IPS-20b (cell line): ENCODE measurements at regions not wholly inside any gene's neighbourhood (a gene's known extent, or its start where the extent isn't known, plus 50 kb on each side); places are given as distances from the start of the nearest gene placed in this dataset.

Experiments used
- H3K27ac ChIP-seq: one replicate; pipeline ENCODE4 v1.5.1; 2013; ENCODE audit warnings: low read length
- H3K27me3 ChIP-seq: 2 replicates; pipeline ENCODE4 v1.6.1; 2013; ENCODE audit warnings: mild to moderate bottlenecking, low read length, inconsistent platforms; ENCODE audit not compliant: insufficient read depth
- H3K36me3 ChIP-seq: 2 replicates; pipeline ENCODE4 v1.6.1; 2013; ENCODE audit warnings: low read depth, mild to moderate bottlenecking, inconsistent platforms, low read length, moderate library complexity; ENCODE audit not compliant: insufficient read depth
- H3K4me1 ChIP-seq: 2 replicates; pipeline ENCODE4 v1.6.1; 2013; ENCODE audit warnings: mild to moderate bottlenecking, control low read depth, inconsistent platforms, low read length, moderate library complexity; ENCODE audit not compliant: insufficient read depth
- H3K4me3 ChIP-seq: 2 replicates; pipeline ENCODE4 v1.5.1; 2013; ENCODE audit warnings: mild to moderate bottlenecking, low read length, inconsistent platforms
- H3K9ac ChIP-seq: 2 replicates; pipeline ENCODE4 v1.6.1; 2013; ENCODE audit warnings: low read depth, mild to moderate bottlenecking, inconsistent platforms, low read length, moderate library complexity
- H3K9me3 ChIP-seq: 2 replicates; pipeline ENCODE4 v1.6.1; 2013; ENCODE audit warnings: mild to moderate bottlenecking, low read depth, low read length, inconsistent platforms; ENCODE audit not compliant: insufficient read depth

GRCh38 chr3:152190636-152191183 lies 78.0 kb upstream of the MBNL1 start:
- Histone ChIP-seq H3K4me1 (no peaks in the 10 kb centered on the region), H3K27ac (no peak overlapping the region), H3K9ac (no peak overlapping the region), H3K27me3 (no peaks in the 10 kb centered on the region), H3K36me3 (no peaks in the 10 kb centered on the region), H3K4me3 (no peak overlapping the region), H3K9me3 (no peaks in the 10 kb centered on the region)

GRCh38 chr3:152192050-152192449 lies 76.7 kb upstream of the MBNL1 start:
- Histone ChIP-seq H3K9ac (no peak overlapping the region), H3K27ac (no peak overlapping the region), H3K4me1 (no peaks in the 10 kb centered on the region)

GRCh38 chr3:152192936-152193672 lies 75.6 kb upstream of the MBNL1 start:
- H3K27me3 ChIP-seq = no peaks in the 10 kb centered on the region
- no peaks in the 10 kb centered on the region for H3K36me3 ChIP-seq
- H3K4me1 ChIP-seq = no peaks in the 10 kb centered on the region
- no peak overlapping the region for H3K27ac ChIP-seq
- H3K9me3 ChIP-seq = no peaks in the 10 kb centered on the region
- no peak overlapping the region for H3K4me3 ChIP-seq
- H3K9ac ChIP-seq = no peak overlapping the region

More at GRCh38 chr3:152192050-152192449, 76.7 kb upstream of the MBNL1 start:
- H3K9me3 ChIP-seq = no peaks in the 10 kb centered on the region
- H3K27me3 ChIP-seq = no peaks in the 10 kb centered on the region
- H3K36me3 ChIP-seq = no peaks in the 10 kb centered on the region
- no peak overlapping the region for H3K4me3 ChIP-seq

DNA sequence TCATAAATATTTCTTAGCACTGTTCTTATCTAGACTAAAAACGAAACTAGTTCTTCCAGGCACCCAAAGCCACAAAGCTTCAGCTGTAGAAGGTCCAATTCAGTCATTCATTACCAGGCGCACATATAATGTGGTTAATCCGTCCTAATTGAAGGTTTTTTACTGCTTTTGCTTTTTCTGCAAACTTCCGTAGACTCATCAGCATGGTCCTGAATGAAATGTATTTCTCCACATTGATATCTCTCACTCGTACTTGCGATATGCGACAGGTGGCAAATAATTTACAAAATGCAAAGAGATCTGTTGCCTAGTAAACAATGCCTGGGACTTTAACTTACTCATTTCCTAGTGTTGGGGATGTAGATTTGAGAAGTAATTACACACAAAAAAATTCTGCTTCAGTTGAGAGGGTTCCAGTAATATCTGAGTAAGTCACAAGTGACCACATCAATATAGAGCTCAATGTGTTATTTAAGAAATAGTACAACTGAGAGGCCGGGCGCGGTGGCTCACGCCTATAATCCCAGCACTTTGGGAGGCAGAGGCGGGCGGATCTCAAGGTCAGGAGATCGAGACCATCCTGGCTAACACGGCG lies 75.0 kb upstream of the MBNL1 start:
- Histone ChIP-seq H3K27ac (no peak overlapping the region), H3K36me3 (no peaks in the 10 kb centered on the region), H3K9me3 (no peaks in the 10 kb centered on the region), H3K4me3 (no peak overlapping the region), H3K27me3 (no peaks in the 10 kb centered on the region), H3K9ac (no peak overlapping the region), H3K4me1 (no peaks in the 10 kb centered on the region)

GRCh38 chr3:152195206-152195605 lies 73.5 kb upstream of the MBNL1 start:
- H3K36me3 ChIP-seq = no peaks in the 10 kb centered on the region
- H3K9me3 ChIP-seq = no peaks in the 10 kb centered on the region
- H3K9ac ChIP-seq = no peak overlapping the region
- H3K4me3 ChIP-seq = no peak overlapping the region
- H3K27me3 ChIP-seq = no peaks in the 10 kb centered on the region
- no peaks in the 10 kb centered on the region for H3K4me1 ChIP-seq
- H3K27ac ChIP-seq = no peak overlapping the region

- Histone ChIP-seq H3K9me3 (no peaks in the 10 kb centered on the region), H3K27ac (no peak overlapping the region), H3K27me3 (no peaks in the 10 kb centered on the region), H3K9ac (no peak overlapping the region), H3K4me3 (no peak overlapping the region), H3K4me1 (no peaks in the 10 kb centered on the region), H3K36me3 (no peaks in the 10 kb centered on the region)
Measured at GRCh38 chr3:152196782-152197181, 71.9 kb upstream of the MBNL1 start.

DNA sequence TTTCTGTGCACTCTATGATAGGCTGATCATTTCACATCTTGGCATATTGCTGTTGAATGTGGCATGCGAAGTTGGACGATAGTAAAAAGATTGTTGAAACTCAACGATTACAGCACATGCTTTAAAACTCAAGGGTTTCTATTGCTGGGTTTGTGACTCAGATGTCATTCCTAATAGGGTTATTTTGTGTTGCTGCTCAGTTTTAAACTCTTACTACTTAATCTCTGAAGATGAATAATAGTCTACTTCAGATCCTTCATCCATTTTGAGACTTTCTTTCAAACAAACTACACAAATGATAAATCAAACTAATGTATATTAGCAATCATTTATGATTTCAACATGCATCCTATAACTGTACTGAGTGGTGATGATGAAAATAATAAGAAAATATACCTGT lies 71.3 kb upstream of the MBNL1 start:
- H3K27me3 ChIP-seq = no peaks in the 10 kb centered on the region
- no peaks in the 10 kb centered on the region for H3K4me1 ChIP-seq
- no peak overlapping the region for H3K27ac ChIP-seq
- H3K4me3 ChIP-seq = no peak overlapping the region
- no peaks in the 10 kb centered on the region for H3K9me3 ChIP-seq
- H3K9ac ChIP-seq = no peak overlapping the region
- H3K36me3 ChIP-seq = no peaks in the 10 kb centered on the region

GRCh38 chr3:152197937-152198336 lies 70.8 kb upstream of the MBNL1 start:
- Histone ChIP-seq H3K36me3 (no peaks in the 10 kb centered on the region), H3K4me3 (no peak overlapping the region), H3K27ac (no peak overlapping the region), H3K27me3 (no peaks in the 10 kb centered on the region), H3K9ac (no peak overlapping the region), H3K4me1 (no peaks in the 10 kb centered on the region), H3K9me3 (no peaks in the 10 kb centered on the region)

DNA sequence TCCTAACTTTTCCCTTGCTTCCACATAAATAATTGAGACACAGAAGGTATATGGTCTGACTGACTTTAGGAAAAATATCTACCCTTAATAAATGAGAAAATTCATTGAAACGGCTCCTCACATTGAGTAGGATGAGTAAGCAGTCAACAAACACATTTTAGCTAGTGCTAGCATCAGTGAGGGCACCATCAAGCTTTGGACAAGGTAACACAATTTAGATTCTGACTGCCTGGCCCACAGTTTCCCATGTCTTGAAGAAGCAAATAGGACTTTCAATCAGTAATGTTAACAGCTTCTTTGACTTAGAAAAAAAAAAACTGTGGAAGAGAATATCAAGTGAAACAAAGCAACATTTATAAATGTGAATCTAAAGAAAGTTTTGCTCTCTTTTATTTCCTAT lies 70.1 kb upstream of the MBNL1 start:
- Histone ChIP-seq H3K4me1 (no peaks in the 10 kb centered on the region), H3K27ac (no peak overlapping the region), H3K4me3 (no peak overlapping the region)

GRCh38 chr3:152199102-152199840 lies 69.5 kb upstream of the MBNL1 start:
- Histone ChIP-seq H3K27ac (no peak overlapping the region), H3K36me3 (no peaks in the 10 kb centered on the region), H3K9ac (no peak overlapping the region), H3K9me3 (no peaks in the 10 kb centered on the region), H3K27me3 (no peaks in the 10 kb centered on the region), H3K4me1 (no peaks in the 10 kb centered on the region), H3K4me3 (no peak overlapping the region)

More for the DNA sequence above, 70.1 kb upstream of the MBNL1 start:
- H3K36me3 ChIP-seq = no peaks in the 10 kb centered on the region
- no peaks in the 10 kb centered on the region for H3K9me3 ChIP-seq
- H3K9ac ChIP-seq = no peak overlapping the region
- H3K27me3 ChIP-seq = no peaks in the 10 kb centered on the region

DNA sequence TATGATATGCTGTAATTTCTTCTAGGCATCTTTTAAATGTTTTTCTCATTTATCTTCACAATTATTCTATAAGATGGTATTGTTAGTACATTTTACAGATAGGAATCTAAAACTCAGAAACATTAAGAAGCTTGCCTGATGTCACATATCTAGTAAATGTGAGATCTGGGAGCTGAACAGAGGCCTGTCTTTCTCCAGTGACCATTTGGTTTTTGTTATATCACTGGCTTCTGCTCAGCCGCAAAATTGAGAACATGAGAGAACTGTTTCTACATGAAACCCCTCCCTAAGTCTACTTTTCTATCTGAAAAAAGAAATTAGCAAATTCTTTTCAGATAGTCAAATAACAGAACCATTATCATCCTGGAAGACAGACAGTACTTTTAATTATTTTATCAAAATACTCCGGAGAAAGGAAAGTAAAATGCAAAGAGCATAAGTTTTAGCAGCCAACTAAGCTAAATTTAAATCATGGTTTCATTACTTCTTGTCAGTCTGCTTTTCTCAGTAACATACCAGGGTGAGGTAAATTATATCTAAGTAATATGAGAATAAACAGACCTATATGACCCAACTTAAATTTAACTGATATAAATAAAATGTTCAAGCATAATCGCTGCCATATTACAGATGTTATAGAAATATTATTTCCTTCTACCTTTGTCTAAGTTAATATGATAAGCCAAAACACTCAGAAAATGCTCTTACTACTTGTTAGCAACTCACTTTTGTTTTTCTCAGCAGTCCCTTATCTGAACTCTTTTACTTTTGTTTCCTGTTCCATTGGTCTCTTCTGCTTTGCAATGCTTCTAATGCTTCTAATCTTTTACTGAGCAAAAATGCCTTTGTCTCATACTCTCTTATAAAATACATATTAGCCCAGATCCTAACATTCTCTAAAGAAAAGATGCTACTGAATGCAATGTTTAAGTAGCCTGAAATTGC lies 68.0 kb upstream of the MBNL1 start:
- no peaks in the 10 kb centered on the region for H3K36me3 ChIP-seq
- H3K4me3 ChIP-seq = no peak overlapping the region
- H3K27ac ChIP-seq = no peak overlapping the region
- H3K4me1 ChIP-seq = peaks cover 4% of the 10 kb centered on the region; the same call in 1 of the 2 replicates
- no peaks in the 10 kb centered on the region for H3K9me3 ChIP-seq
- H3K9ac ChIP-seq = no peak overlapping the region
- no peaks in the 10 kb centered on the region for H3K27me3 ChIP-seq
